Urinary bladder (tissue), 3 donors: ENCODE measurements at regions not wholly inside any gene's neighbourhood (a gene's known extent, or its start where the extent isn't known, plus 50 kb on each side); places are given as distances from the start of the nearest gene placed in this dataset.

Experiments
- DNase-seq: peaks from one replicate; pipeline ENCODE4 v3.0.0-alpha.2; 2015; ENCODE audit errors: extremely low spot score
- H3K27ac ChIP-seq: one replicate; pipeline ENCODE4 v1.5.1; 2013; ENCODE audit warnings: low read depth, mild to moderate bottlenecking, moderate library complexity
- H3K36me3 ChIP-seq: one replicate; pipeline ENCODE4 v1.6.1; 2013; ENCODE audit warnings: mild to moderate bottlenecking, moderate library complexity; ENCODE audit not compliant: insufficient read depth
- H3K4me1 ChIP-seq: one replicate; pipeline ENCODE4 v1.6.1; 2013; ENCODE audit warnings: mild to moderate bottlenecking, moderate library complexity; ENCODE audit not compliant: insufficient read depth
- H3K4me3 ChIP-seq: one replicate; pipeline ENCODE4 v1.5.1; 2013; ENCODE audit warnings: low read depth, low read length
- WGBS: extraction: QIAGEN DNeasy Blood & Tissue Kit; methylation state at CpG from one replicate; pipeline ENCODE4 v1.1.7; 2013; 5-methylcytosine and 5-hydroxymethylcytosine counted together
- donor health status: healthy with polysubstance abuse.
- donor health status: healthy.

GRCh38 chr20:52290569-52290968 is 99.0 kb upstream of the ZFP64 start:
- WGBS = 75% methylated on average over 4 of the region's 4 CpGs
- Histone ChIP-seq H3K27ac (no peak overlapping the region), H3K4me3 (no peak overlapping the region), H3K4me1 (no peaks in the 10 kb centered on the region), H3K36me3 (no peaks in the 10 kb centered on the region)
- no peak for DNase-seq

- Histone ChIP-seq H3K4me3 (no peak overlapping the region), H3K36me3 (no peaks in the 10 kb centered on the region), H3K4me1 (no peaks in the 10 kb centered on the region), H3K27ac (no peak overlapping the region)
- DNase-seq = no peak
- 74% methylated on average over 3 of the region's 3 CpGs for WGBS
Observed at GRCh38 chr20:52289956-52290565, 98.5 kb upstream of the ZFP64 start.

GRCh38 chr20:52280407-52280806 is 88.8 kb upstream of the ZFP64 start:
- no peak for DNase-seq
- no peak overlapping the region for H3K27ac ChIP-seq
- WGBS = 96% methylated on average over 2 of the region's 2 CpGs
- no peak overlapping the region for H3K4me3 ChIP-seq
- no peaks in the 10 kb centered on the region for H3K4me1 ChIP-seq
- no peaks in the 10 kb centered on the region for H3K36me3 ChIP-seq

- no peak overlapping the region for H3K4me3 ChIP-seq
- DNase-seq = no peak
- H3K4me1 ChIP-seq = no peaks in the 10 kb centered on the region
- no peaks in the 10 kb centered on the region for H3K36me3 ChIP-seq
- WGBS = 31% methylated on average over 2 of the region's 2 CpGs
- no peak overlapping the region for H3K27ac ChIP-seq
Observed at GRCh38 chr20:52279706-52280105, 88.1 kb upstream of the ZFP64 start.

GRCh38 chr20:52275181-52275691 is 83.7 kb upstream of the ZFP64 start:
- no peaks in the 10 kb centered on the region for H3K4me1 ChIP-seq
- DNase-seq = no peak
- no peaks in the 10 kb centered on the region for H3K36me3 ChIP-seq
- no peak overlapping the region for H3K27ac ChIP-seq
- 23% methylated on average over 3 of the region's 3 CpGs for WGBS
- no peak overlapping the region for H3K4me3 ChIP-seq

GRCh38 chr20:52270696-52271095 is 79.1 kb upstream of the ZFP64 start:
- no peaks in the 10 kb centered on the region for H3K36me3 ChIP-seq
- no peaks in the 10 kb centered on the region for H3K4me1 ChIP-seq
- no peak overlapping the region for H3K4me3 ChIP-seq
- 65% methylated on average over 4 of the region's 4 CpGs for WGBS
- DNase-seq = no peak
- no peak overlapping the region for H3K27ac ChIP-seq

- Histone ChIP-seq H3K4me1 (no peaks in the 10 kb centered on the region), H3K4me3 (no peak overlapping the region), H3K27ac (no peak overlapping the region), H3K36me3 (no peaks in the 10 kb centered on the region)
- 74% methylated on average over 4 of the region's 4 CpGs for WGBS
- DNase-seq = no peak
Observed at GRCh38 chr20:52270001-52270606, 78.5 kb upstream of the ZFP64 start.

GRCh38 chr20:52269321-52269720 is 77.7 kb upstream of the ZFP64 start:
- Histone ChIP-seq H3K36me3 (no peaks in the 10 kb centered on the region), H3K4me1 (no peaks in the 10 kb centered on the region), H3K27ac (no peak overlapping the region), H3K4me3 (no peak overlapping the region)
- WGBS = 54% methylated on average over 7 of the region's 7 CpGs
- DNase-seq = no peak

GRCh38 chr20:52268184-52268749 is 76.7 kb upstream of the ZFP64 start:
- Histone ChIP-seq H3K36me3 (no peaks in the 10 kb centered on the region), H3K4me3 (no peak overlapping the region), H3K27ac (no peak overlapping the region), H3K4me1 (no peaks in the 10 kb centered on the region)
- WGBS = 67% methylated on average over 4 of the region's 4 CpGs
- no peak for DNase-seq

- DNase-seq = no peak
- no peaks in the 10 kb centered on the region for H3K36me3 ChIP-seq
- no peaks in the 10 kb centered on the region for H3K4me1 ChIP-seq
- no peak overlapping the region for H3K27ac ChIP-seq
- no peak overlapping the region for H3K4me3 ChIP-seq
Observed at GRCh38 chr20:52267418-52267817, 75.8 kb upstream of the ZFP64 start.

GRCh38 chr20:52263757-52264156 is 72.2 kb upstream of the ZFP64 start:
- WGBS = 30% methylated on average over 1 of the region's 1 CpG
- DNase-seq = no peak
- H3K4me3 ChIP-seq = no peak overlapping the region
- H3K4me1 ChIP-seq = no peaks in the 10 kb centered on the region
- H3K36me3 ChIP-seq = no peaks in the 10 kb centered on the region
- no peak overlapping the region for H3K27ac ChIP-seq

- no peaks in the 10 kb centered on the region for H3K4me1 ChIP-seq
- H3K4me3 ChIP-seq = no peak overlapping the region
- no peaks in the 10 kb centered on the region for H3K36me3 ChIP-seq
- no peak for DNase-seq
- H3K27ac ChIP-seq = no peak overlapping the region
Observed at GRCh38 chr20:52261792-52262191, 70.2 kb upstream of the ZFP64 start.

GRCh38 chr20:52259295-52259694 is 67.7 kb upstream of the ZFP64 start:
- 31% methylated on average over 2 of the region's 2 CpGs for WGBS
- no peaks in the 10 kb centered on the region for H3K4me1 ChIP-seq
- H3K4me3 ChIP-seq = no peak overlapping the region
- H3K27ac ChIP-seq = no peak overlapping the region
- DNase-seq = no peak
- no peaks in the 10 kb centered on the region for H3K36me3 ChIP-seq

- H3K4me1 ChIP-seq = no peaks in the 10 kb centered on the region
- DNase-seq = no peak
- WGBS = 90% methylated on average over 7 of the region's 7 CpGs
- no peaks in the 10 kb centered on the region for H3K36me3 ChIP-seq
- no peak overlapping the region for H3K27ac ChIP-seq
- H3K4me3 ChIP-seq = no peak overlapping the region
Observed at GRCh38 chr20:52256454-52256853, 64.9 kb upstream of the ZFP64 start.
